Keratinocyte (primary cell): ENCODE measurements at regions not wholly inside any gene's neighbourhood (a gene's known extent, or its start where the extent isn't known, plus 50 kb on each side); places are given as distances from the start of the nearest gene placed in this dataset.

Source experiments
- DNase-seq: peaks from one replicate; pipeline ENCODE4 v3.0.0-alpha.2; 2011; ENCODE audit warnings: low read depth, missing footprints, low spot score
- FAIRE-seq: peaks from 2 replicates; lab custom pipeline; 2011; peaks lifted over from hg19 to GRCh38; lab: Jason Lieb, UNC
- H2AFZ ChIP-seq: 2 replicates; pipeline ENCODE4 v1.6.0; 2012; ENCODE audit warnings: low read length, control low read depth, inconsistent platforms; ENCODE audit not compliant: control insufficient read depth
- H3K27ac ChIP-seq: 2 replicates; pipeline ENCODE4 v1.5.1; 2011; ENCODE audit warnings: low read length; ENCODE audit not compliant: control insufficient read depth, insufficient read depth
- H3K27me3 ChIP-seq: 3 replicates; pipeline ENCODE4 v1.6.0; 2011; ENCODE audit warnings: low read length; ENCODE audit not compliant: control insufficient read depth, insufficient read depth; ENCODE audit errors: extremely low read depth
- H3K36me3 ChIP-seq, 2 experiments: 2 replicates in 1 of 2; 3 replicates in 1 of 2; pipeline ENCODE4 v1.5.1; 2011; ENCODE audit warnings: low read length in 2 of 2, mild to moderate bottlenecking in 1 of 2; ENCODE audit not compliant: control insufficient read depth in 2 of 2, insufficient read depth in 2 of 2; ENCODE audit errors: extremely low read depth in 1 of 2
- H3K4me1 ChIP-seq: 3 replicates; pipeline ENCODE4 v1.5.1; 2011; ENCODE audit warnings: low read length; ENCODE audit not compliant: control insufficient read depth, insufficient read depth; ENCODE audit errors: extremely low read depth
- H3K4me2 ChIP-seq: 3 replicates; pipeline ENCODE4 v1.6.0; 2011; ENCODE audit warnings: low read depth, low read length; ENCODE audit not compliant: control insufficient read depth, insufficient read depth; ENCODE audit errors: extremely low read depth
- H3K4me3 ChIP-seq, 3 experiments: fragments of 200-600 bp in 1 of 3; sonication (generic) in 1 of 3; 2 replicates in 2 of 3; 3 replicates in 1 of 3; pipeline ENCODE4 v1.5.1; 2011 to 2016; ENCODE audit warnings: low read length in 3 of 3, mild to moderate bottlenecking in 3 of 3, control low read depth in 2 of 3, inconsistent platforms in 1 of 3, low read depth in 1 of 3, mixed read lengths in 1 of 3, mixed run types in 1 of 3, moderate library complexity in 1 of 3; ENCODE audit not compliant: control insufficient read depth in 2 of 3, insufficient read depth in 2 of 3; ENCODE audit errors: extremely low read depth in 1 of 3
- H3K79me2 ChIP-seq: 2 replicates; pipeline ENCODE4 v1.6.0; 2012; ENCODE audit warnings: low read length; ENCODE audit not compliant: control insufficient read depth, insufficient read depth
- H3K9ac ChIP-seq: 3 replicates; pipeline ENCODE4 v1.6.0; 2011; ENCODE audit warnings: low read length; ENCODE audit not compliant: control insufficient read depth, insufficient read depth; ENCODE audit errors: extremely low read depth
- H3K9me1 ChIP-seq: 3 replicates; pipeline ENCODE4 v1.6.0; 2011; ENCODE audit warnings: low read length; ENCODE audit not compliant: control insufficient read depth, insufficient read depth; ENCODE audit errors: extremely low read depth
- H3K9me3 ChIP-seq: 2 replicates; pipeline ENCODE4 v1.5.1; 2012; ENCODE audit warnings: low read depth, low read length; ENCODE audit not compliant: control insufficient read depth
- H4K20me1 ChIP-seq: 3 replicates; pipeline ENCODE4 v1.6.0; 2011; ENCODE audit warnings: low read length; ENCODE audit not compliant: control insufficient read depth, insufficient read depth; ENCODE audit errors: extremely low read depth
- EZH2 ChIP-seq: IDR thresholded peaks from one replicate; pipeline ENCODE4 v1.6.1; 2012; ENCODE audit warnings: inconsistent platforms, mild to moderate bottlenecking, low read length, moderate library complexity
- dilution Hi-C: fragments of 300-500 bp; cut with MboI; formaldehyde crosslinking; loops from one replicate; pipeline ENCODE4 v1.7.0; 2020; ENCODE audit warnings: low sequenced_read_pairs; ENCODE audit not compliant: extremely low pct_ligation_motif_present
- TF ChIP-seq, protein P1 (sequence below), 3 experiments: IDR thresholded peaks in 1 of 3; conservative IDR thresholded peaks in 1 of 3; optimal IDR thresholded peaks in 1 of 3; 2 replicates in 2 of 3; 3 replicates in 1 of 3; pipeline versions ENCODE3 to v1.5.1; 2011; ENCODE audit warnings: low read length in 3 of 3, mild to moderate bottlenecking in 3 of 3, moderate library complexity in 2 of 3, control low read depth in 1 of 3, inconsistent platforms in 1 of 3; ENCODE audit not compliant: insufficient read depth in 2 of 3; ENCODE audit errors: extremely low read depth in 1 of 3

DNA sequence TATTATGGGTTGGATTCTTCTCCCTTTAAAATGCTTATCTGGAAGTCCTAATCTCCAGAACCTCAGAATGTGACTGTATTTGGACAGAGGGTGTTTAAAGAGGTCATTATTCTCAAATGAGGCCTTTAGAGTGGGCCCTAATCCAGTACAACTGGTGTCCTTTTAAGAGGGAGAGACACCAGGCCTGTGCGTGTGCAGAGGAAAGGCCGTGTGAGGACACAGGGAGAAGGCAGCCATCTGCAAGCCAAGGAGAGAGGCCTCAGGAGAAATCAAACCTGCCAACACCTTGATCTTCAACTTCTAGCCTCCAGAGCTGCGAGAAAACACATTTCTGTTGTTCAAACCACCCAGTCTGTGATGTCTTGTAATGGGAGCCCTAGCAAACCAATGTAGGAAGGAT, 235.4 kb upstream of the MYO3A start:
- no peaks in the 10 kb centered on the region for H3K79me2 ChIP-seq
- H3K4me3 ChIP-seq = no peak overlapping the region
- no peaks in the 10 kb centered on the region for H3K9me3 ChIP-seq
- H3K27ac ChIP-seq = no peak overlapping the region
- H3K9me1 ChIP-seq = no peaks in the 10 kb centered on the region
- no peaks in the 10 kb centered on the region for H4K20me1 ChIP-seq
- no peak overlapping the region for H2AFZ ChIP-seq
- TF ChIP-seq EZH2 = no peak
- TF ChIP-seq, protein P1, sequence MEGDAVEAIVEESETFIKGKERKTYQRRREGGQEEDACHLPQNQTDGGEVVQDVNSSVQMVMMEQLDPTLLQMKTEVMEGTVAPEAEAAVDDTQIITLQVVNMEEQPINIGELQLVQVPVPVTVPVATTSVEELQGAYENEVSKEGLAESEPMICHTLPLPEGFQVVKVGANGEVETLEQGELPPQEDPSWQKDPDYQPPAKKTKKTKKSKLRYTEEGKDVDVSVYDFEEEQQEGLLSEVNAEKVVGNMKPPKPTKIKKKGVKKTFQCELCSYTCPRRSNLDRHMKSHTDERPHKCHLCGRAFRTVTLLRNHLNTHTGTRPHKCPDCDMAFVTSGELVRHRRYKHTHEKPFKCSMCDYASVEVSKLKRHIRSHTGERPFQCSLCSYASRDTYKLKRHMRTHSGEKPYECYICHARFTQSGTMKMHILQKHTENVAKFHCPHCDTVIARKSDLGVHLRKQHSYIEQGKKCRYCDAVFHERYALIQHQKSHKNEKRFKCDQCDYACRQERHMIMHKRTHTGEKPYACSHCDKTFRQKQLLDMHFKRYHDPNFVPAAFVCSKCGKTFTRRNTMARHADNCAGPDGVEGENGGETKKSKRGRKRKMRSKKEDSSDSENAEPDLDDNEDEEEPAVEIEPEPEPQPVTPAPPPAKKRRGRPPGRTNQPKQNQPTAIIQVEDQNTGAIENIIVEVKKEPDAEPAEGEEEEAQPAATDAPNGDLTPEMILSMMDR (optimal IDR thresholded peaks at IDR 0.05 in 1 of 3, IDR thresholded peaks at IDR 0.05 in 1 of 3, conservative IDR thresholded peaks at IDR 0.05 in 1 of 3; ENCODE audit: extremely low read depth in 1 of 3, insufficient read depth in 2 of 3, low read length in 3 of 3) = no peak
- H3K36me3 ChIP-seq = no peaks in the 10 kb centered on the region
- dilution Hi-C loops = no loop called here
- no peak overlapping the region for H3K4me2 ChIP-seq
- FAIRE-seq (no peak), DNase-seq (no peak)
- H3K4me1 ChIP-seq = no peaks in the 10 kb centered on the region
- no peaks in the 10 kb centered on the region for H3K27me3 ChIP-seq
- H3K9ac ChIP-seq = no peak overlapping the region

DNA sequence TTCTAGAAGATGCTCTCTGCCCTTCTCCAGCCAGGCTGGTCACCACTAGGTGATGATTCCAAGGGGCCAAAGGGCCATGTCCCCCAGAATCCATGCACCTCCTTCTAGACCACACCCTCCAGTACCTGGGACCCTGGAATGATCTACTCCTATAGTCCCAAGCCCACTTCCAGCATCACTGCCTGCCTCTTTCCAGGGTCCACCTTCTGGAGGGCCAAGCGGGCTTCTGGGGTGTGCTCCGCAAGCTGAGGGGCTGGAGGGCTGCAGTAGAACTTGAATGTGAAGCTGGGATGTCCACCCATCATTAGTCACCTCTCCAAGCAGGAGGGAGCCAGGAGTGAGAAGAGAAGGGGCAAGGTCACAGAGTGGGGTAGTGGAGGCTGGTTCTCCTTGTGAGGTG, 234.4 kb upstream of the MYO3A start:
- dilution Hi-C loops = no loop called here
- H2AFZ ChIP-seq = no peak overlapping the region
- no peak for TF ChIP-seq EZH2
- TF ChIP-seq, protein P1 (optimal IDR thresholded peaks at IDR 0.05 in 1 of 3, IDR thresholded peaks at IDR 0.05 in 1 of 3, conservative IDR thresholded peaks at IDR 0.05 in 1 of 3; ENCODE audit: extremely low read depth in 1 of 3, insufficient read depth in 2 of 3, low read length in 3 of 3) = no peak
- no peak overlapping the region for H3K4me3 ChIP-seq
- H3K27me3 ChIP-seq = no peaks in the 10 kb centered on the region
- H3K9me3 ChIP-seq = no peaks in the 10 kb centered on the region
- H3K79me2 ChIP-seq = no peaks in the 10 kb centered on the region
- H4K20me1 ChIP-seq = no peaks in the 10 kb centered on the region
- no peak for DNase-seq
- no peak overlapping the region for H3K9ac ChIP-seq
- no peaks in the 10 kb centered on the region for H3K36me3 ChIP-seq
- FAIRE-seq = no peak
- no peak overlapping the region for H3K27ac ChIP-seq
- H3K4me1 ChIP-seq = no peaks in the 10 kb centered on the region
- no peak overlapping the region for H3K4me2 ChIP-seq
- no peaks in the 10 kb centered on the region for H3K9me1 ChIP-seq
